CD4-positive, CD25-positive, alpha-beta regulatory T cell (primary cell): ENCODE measurements at regions not wholly inside any gene's neighbourhood (a gene's known extent, or its start where the extent isn't known, plus 50 kb on each side); places are given as distances from the start of the nearest gene placed in this dataset.
"Not testable (repeated sequence)": the region's sequence is repeated elsewhere in the genome, so short reads cannot be mapped to it uniquely, and the experiment has no call there.

Experiments
- ATAC-seq, 2 donors: fragments of 150-1000 bp; cut with Tn5 transposase; one replicate each; pipeline ENCODE4 v1.10.0; 2021; ENCODE audit warnings: low read depth in 2 of 2, moderate number of reproducible peaks in 2 of 2, moderate library complexity in 1 of 2
- DNase-seq, 3 donors: peaks; one replicate each; pipeline versions ENCODE4 v3.0.0 to v3.0.0-alpha.2; 2012 to 2022; ENCODE audit warnings: mixed read lengths in 1 of 3
- H3K27ac ChIP-seq: one replicate; pipeline ENCODE4 v1.7.0; 2013; ENCODE audit warnings: mild to moderate bottlenecking, low read length; ENCODE audit not compliant: insufficient read depth, poor library complexity, severe bottlenecking
- H3K27me3 ChIP-seq: one replicate; pipeline ENCODE4 v1.7.0; 2013; ENCODE audit warnings: low read length; ENCODE audit not compliant: control insufficient read depth, insufficient read depth
- H3K36me3 ChIP-seq: one replicate; pipeline ENCODE4 v1.7.0; 2013; ENCODE audit warnings: mild to moderate bottlenecking, low read length, moderate library complexity; ENCODE audit not compliant: control insufficient read depth, insufficient read depth
- H3K4me1 ChIP-seq: 2 replicates; pipeline ENCODE4 v1.7.0; 2013; ENCODE audit warnings: mild to moderate bottlenecking, low read length; ENCODE audit not compliant: insufficient read depth, control insufficient read depth, poor library complexity, severe bottlenecking
- H3K4me3 ChIP-seq: one replicate; pipeline ENCODE4 v1.7.0; 2013; ENCODE audit warnings: low read depth, mild to moderate bottlenecking, low read length, moderate library complexity
- H3K9me3 ChIP-seq, 2 experiments: 1 replicate in 1 of 2; 2 replicates in 1 of 2; pipeline ENCODE4 v1.7.0; 2013; ENCODE audit warnings: low read length in 2 of 2, mild to moderate bottlenecking in 1 of 2, moderate library complexity in 1 of 2; ENCODE audit not compliant: control insufficient read depth in 2 of 2
- H3K27ac Mint-ChIP-seq, 3 donors: one replicate each; pipeline ENCODE4 v1.8.0; 2020 to 2022; ENCODE audit warnings: mild to moderate bottlenecking in 3 of 3, mixed read lengths in 3 of 3, moderate library complexity in 2 of 3
- H3K27me3 Mint-ChIP-seq: one replicate; pipeline ENCODE4 v1.8.0; 2022; ENCODE audit warnings: mild to moderate bottlenecking, mixed read lengths
- H3K36me3 Mint-ChIP-seq: one replicate; pipeline ENCODE4 v1.8.0; 2020; ENCODE audit warnings: mixed read lengths
- H3K4me1 Mint-ChIP-seq, 4 donors: one replicate each; pipeline ENCODE4 v1.8.0; 2020 to 2022; ENCODE audit warnings: mixed read lengths in 4 of 4, mild to moderate bottlenecking in 1 of 4
- H3K4me3 Mint-ChIP-seq, 4 donors: one replicate each; pipeline ENCODE4 v1.8.0; 2020 to 2022; ENCODE audit warnings: mild to moderate bottlenecking in 4 of 4, mixed read lengths in 4 of 4, moderate library complexity in 3 of 4
- H3K9me3 Mint-ChIP-seq, 7 donors: one replicate each; pipeline ENCODE4 v1.8.0; 2020 to 2022; ENCODE audit warnings: mixed read lengths in 7 of 7, mild to moderate bottlenecking in 3 of 7, moderate library complexity in 2 of 7

DNA sequence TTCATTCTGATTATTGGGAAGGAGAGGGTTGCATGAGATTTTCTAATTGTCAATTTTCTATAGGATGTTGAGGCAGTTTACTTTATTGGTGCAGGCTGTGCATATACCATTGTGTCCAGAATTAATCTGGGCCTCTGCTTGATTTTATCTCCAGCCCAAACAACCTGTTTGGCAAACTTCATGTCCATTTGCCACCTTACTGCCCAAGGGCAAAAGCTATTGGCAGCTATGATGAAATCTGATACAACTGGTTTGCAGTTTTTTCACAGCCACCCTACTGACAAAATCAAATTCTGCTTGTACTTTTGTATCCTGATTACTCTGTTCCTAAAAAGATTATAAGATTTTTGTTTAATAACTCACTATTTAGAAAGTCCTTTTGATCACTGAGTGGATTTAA lies 789.2 kb upstream of the FBXO33 start:
- Histone ChIP-seq H3K4me3 (no peak overlapping the region), H3K9me3 (peaks cover 0 to 8% of the 10 kb centered on the region in 2 experiments), H3K27me3 (no peaks in the 10 kb centered on the region), H3K4me1 (no peaks in the 10 kb centered on the region), H3K27ac (no peak overlapping the region), H3K36me3 (no peaks in the 10 kb centered on the region)
- H3K4me1 Mint-ChIP-seq, result peaks cover 0 to 4% (median 0%) of the 10 kb centered on the region in 4 donors
- H3K36me3 Mint-ChIP-seq, result no peaks in the 10 kb centered on the region
- DNase-seq (no peak), ATAC-seq (no peak)
- no peak overlapping the region for H3K27ac Mint-ChIP-seq
- peaks cover 0 to 19% (median 6%) of the 10 kb centered on the region in 7 donors for H3K9me3 Mint-ChIP-seq
- no peaks in the 10 kb centered on the region for H3K27me3 Mint-ChIP-seq
- H3K4me3 Mint-ChIP-seq, result no peak overlapping the region

DNA sequence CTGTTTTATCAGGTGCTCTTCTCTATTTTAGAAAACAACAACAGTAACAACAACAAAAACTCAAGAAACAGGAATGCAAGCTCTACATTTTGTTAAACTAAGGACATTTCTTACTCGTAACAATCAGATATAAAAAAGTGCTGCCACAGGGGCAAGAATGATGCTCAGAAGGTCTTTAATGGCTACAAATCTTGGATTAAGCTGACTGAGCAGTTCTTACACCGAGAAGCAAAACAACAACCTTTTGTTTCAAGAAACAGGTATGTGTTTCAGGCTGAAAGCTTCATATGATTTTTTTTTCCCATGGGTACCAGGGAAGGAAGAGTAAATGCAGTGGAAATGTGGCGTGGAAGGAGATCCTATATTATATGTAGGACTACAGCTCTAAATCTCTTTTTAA lies 786.8 kb upstream of the FBXO33 start:
- H3K9me3 Mint-ChIP-seq, result peaks cover 0 to 20% (median 3%) of the 10 kb centered on the region in 7 donors
- no peaks in the 10 kb centered on the region for H3K27me3 Mint-ChIP-seq
- peaks cover 0 to 6% of the 10 kb centered on the region in 2 experiments for H3K9me3 ChIP-seq
- no peak overlapping the region for H3K27ac ChIP-seq
- H3K36me3 ChIP-seq, result no peaks in the 10 kb centered on the region
- ATAC-seq (no peak), DNase-seq (no peak)
- H3K27me3 ChIP-seq, result no peaks in the 10 kb centered on the region
- no peak overlapping the region for H3K4me3 ChIP-seq
- peaks cover 0 to 4% (median 0%) of the 10 kb centered on the region in 4 donors for H3K4me1 Mint-ChIP-seq
- H3K27ac Mint-ChIP-seq, result no peak overlapping the region
- H3K36me3 Mint-ChIP-seq, result no peaks in the 10 kb centered on the region
- no peaks in the 10 kb centered on the region for H3K4me1 ChIP-seq
- no peak overlapping the region for H3K4me3 Mint-ChIP-seq

DNA sequence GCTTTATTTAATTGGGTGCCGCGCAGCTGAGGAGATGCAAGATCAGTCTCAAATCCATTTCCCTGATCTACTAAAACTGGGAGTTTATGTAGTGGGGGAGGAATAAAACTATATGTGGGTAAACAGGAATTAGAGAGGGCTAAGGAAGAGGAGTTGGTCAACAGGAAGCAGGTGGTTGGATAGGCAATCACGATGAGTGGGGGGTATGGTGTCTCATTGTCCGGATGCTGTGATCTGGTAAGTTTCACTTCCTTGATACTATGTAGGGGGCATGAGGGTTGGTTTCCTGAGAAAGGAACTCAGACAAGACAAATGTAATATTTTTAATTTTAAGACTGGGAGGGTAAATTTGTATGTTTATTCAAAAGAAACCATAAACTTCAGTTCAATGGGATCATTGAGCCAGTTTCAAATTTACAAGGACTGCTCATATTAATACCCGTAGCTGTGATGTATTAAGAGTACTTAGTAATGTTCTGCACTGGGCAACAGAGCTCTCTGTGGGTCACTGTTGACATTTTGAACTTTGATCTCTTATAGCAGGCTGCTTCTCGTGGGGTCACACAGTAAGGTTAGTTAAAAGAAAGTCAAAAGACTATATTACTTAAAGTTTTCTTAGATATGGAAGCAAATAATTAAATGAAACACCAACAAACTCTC lies 786.2 kb upstream of the FBXO33 start:
- Mint-ChIP-seq H3K9me3 (peaks cover 0 to 20% (median 3%) of the 10 kb centered on the region in 7 donors), H3K36me3 (no peaks in the 10 kb centered on the region)
- DNase-seq, result no peak

DNA sequence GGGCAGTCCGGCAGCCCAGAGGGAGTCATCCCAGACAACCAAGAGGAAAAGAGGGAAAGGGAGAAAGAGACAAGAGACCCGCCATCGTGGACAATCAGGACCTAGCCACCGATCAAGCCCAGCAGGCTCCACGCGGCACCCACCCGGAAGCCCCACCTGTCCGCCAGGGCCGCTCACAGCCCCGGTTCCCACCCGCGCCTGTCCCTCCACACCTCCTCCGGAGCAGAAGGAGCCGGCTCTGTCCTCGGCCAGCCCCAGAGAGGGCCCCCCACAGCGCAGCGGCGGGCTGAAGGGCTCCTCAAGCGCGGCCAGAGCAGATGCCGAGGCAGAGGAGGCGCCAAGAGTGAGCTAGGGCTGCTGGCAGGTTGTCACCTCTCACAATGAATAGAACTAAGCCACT lies 784.7 kb upstream of the FBXO33 start:
- Mint-ChIP-seq H3K9me3 (peaks cover 2 to 19% (median 5%) of the 10 kb centered on the region in 7 donors), H3K4me1 (peaks cover 0 to 4% (median 0%) of the 10 kb centered on the region in 4 donors)

More for the DNA sequence above, 786.2 kb upstream of the FBXO33 start:
- H3K27ac Mint-ChIP-seq, result peak overlapping the region in 1 of 3 donors; percentile 16
- no peak overlapping the region for H3K27ac ChIP-seq
- no peak overlapping the region for H3K4me3 Mint-ChIP-seq
- H3K4me3 ChIP-seq, result no peak overlapping the region
- H3K9me3 ChIP-seq, result peaks cover 0 to 6% of the 10 kb centered on the region in 2 experiments
- peaks cover 0 to 4% (median 0%) of the 10 kb centered on the region in 4 donors for H3K4me1 Mint-ChIP-seq
- H3K36me3 ChIP-seq, result no peaks in the 10 kb centered on the region
- no peaks in the 10 kb centered on the region for H3K4me1 ChIP-seq
- ATAC-seq, result no peak
- H3K27me3 ChIP-seq, result no peaks in the 10 kb centered on the region
- H3K27me3 Mint-ChIP-seq, result no peaks in the 10 kb centered on the region

DNA sequence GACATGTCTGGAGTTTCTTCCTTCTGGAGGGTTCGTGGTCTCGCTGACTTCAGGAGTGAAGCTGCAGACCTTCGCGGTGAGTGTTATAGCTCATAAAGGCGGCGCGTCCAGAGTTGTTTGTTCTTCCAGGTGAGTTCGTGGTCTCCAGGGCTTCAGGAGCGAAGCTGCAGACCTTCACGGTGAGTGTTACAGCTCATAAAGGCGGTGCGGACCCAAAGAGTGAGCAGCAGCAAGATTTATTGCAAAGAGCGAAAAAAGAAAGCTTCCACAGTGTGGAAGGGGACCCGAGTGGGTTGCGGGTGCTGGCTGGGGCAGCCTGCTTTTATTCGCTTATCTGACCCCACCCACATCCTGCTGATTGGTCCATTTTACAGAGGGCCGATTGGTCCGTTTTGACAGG lies 784.2 kb upstream of the FBXO33 start:
- not testable (repeated sequence) for H3K4me1 Mint-ChIP-seq, H3K4me3 Mint-ChIP-seq, H3K9me3 ChIP-seq, H3K4me3 ChIP-seq, H3K4me1 ChIP-seq, H3K27me3 ChIP-seq, ATAC-seq, H3K27ac Mint-ChIP-seq, H3K36me3 Mint-ChIP-seq, H3K36me3 ChIP-seq, DNase-seq, H3K27me3 Mint-ChIP-seq, H3K27ac ChIP-seq
- peaks cover 2 to 19% (median 6%) of the 10 kb centered on the region in 7 donors for H3K9me3 Mint-ChIP-seq

More for the DNA sequence above, 784.7 kb upstream of the FBXO33 start:
- no peaks in the 10 kb centered on the region for H3K27me3 Mint-ChIP-seq
- Histone ChIP-seq H3K4me1 (no peaks in the 10 kb centered on the region), H3K4me3 (no peak overlapping the region), H3K9me3 (peaks cover 0 to 6% of the 10 kb centered on the region in 2 experiments), H3K27me3 (no peaks in the 10 kb centered on the region), H3K27ac (no peak overlapping the region), H3K36me3 (no peaks in the 10 kb centered on the region)
- DNase-seq (no peak), ATAC-seq (no peak)
- H3K27ac Mint-ChIP-seq, result no peak overlapping the region
- no peaks in the 10 kb centered on the region for H3K36me3 Mint-ChIP-seq
- H3K4me3 Mint-ChIP-seq, result no peak overlapping the region

DNA sequence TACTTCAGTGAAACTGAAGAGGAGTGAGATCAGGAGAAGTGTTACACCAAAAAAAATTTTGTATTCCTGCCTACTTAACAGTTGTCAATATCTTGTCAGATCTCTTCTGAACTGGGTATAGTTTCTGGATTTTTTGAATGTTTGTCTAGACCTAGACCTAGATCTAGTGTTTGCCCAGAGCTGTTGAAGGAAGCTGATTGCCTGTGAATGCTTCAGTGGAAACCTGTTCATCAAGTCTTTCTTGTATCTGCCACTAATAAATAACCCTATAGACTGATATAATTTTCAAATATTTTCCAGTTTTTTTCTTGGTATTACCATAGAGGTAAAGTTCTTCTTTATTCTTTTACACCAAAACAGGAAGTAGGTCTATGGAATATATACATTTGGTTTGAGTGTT lies 781.5 kb upstream of the FBXO33 start:
- peaks cover 2 to 17% (median 6%) of the 10 kb centered on the region in 7 donors for H3K9me3 Mint-ChIP-seq
- H3K4me3 Mint-ChIP-seq, result no peak overlapping the region
- peaks cover 0 to 6% of the 10 kb centered on the region in 2 experiments for H3K9me3 ChIP-seq
- DNase-seq (no peak), ATAC-seq (no peak)
- no peaks in the 10 kb centered on the region for H3K4me1 ChIP-seq
- no peaks in the 10 kb centered on the region for H3K36me3 Mint-ChIP-seq
- H3K27ac ChIP-seq, result no peak overlapping the region
- H3K36me3 ChIP-seq, result no peaks in the 10 kb centered on the region
- no peak overlapping the region for H3K27ac Mint-ChIP-seq
- no peaks in the 10 kb centered on the region for H3K4me1 Mint-ChIP-seq
- no peaks in the 10 kb centered on the region for H3K27me3 Mint-ChIP-seq
- no peaks in the 10 kb centered on the region for H3K27me3 ChIP-seq
- H3K4me3 ChIP-seq, result no peak overlapping the region

DNA sequence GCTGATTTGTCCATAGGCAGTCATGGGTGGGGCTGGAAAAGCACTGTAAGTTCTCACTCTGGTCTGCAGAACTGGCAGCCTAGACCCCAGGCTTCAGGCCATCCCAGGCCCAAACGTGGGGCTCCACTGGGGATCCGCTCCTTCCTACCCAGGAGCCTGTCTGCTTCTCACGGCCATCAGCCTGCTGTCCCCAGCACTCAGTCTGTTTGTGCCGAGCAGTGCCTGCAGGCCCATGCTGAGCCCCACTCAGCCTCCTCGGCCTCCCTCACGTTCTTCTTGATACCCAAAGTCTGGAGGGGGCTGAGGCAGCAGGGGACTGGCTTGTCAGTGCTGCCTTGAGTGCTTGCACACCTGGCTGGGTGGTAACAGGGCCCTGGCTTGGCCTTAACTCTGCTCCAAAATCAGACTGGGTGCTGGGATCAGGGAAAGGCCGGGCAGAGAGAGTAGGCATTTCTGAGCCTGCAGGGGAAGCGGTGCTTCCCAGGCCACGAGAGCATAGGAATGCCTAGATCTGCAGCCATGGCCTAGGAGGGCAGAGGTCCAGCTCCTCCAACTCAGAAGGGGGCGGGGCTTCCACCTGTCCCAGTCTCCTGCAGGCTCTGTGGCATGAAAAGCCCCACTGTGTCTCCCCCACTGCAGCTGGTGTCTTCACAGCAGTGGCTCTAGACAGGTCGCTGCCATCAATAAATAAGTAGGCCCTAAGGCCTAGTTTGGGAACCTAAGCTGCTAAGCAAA lies 772.4 kb upstream of the FBXO33 start:
- no peak overlapping the region for H3K27ac ChIP-seq
- H3K4me1 ChIP-seq, result no peaks in the 10 kb centered on the region
- no peaks in the 10 kb centered on the region for H3K36me3 ChIP-seq
- DNase-seq, result no peak
- no peak overlapping the region for H3K4me3 ChIP-seq
- Mint-ChIP-seq H3K27ac (no peak overlapping the region), H3K36me3 (no peaks in the 10 kb centered on the region), H3K27me3 (no peaks in the 10 kb centered on the region), H3K4me3 (no peak overlapping the region), H3K9me3 (peaks cover 0 to 9% (median 3%) of the 10 kb centered on the region in 7 donors), H3K4me1 (no peaks in the 10 kb centered on the region)
- ATAC-seq, result no peak
- peaks cover 4 to 6% of the 10 kb centered on the region in 2 experiments for H3K9me3 ChIP-seq
- no peaks in the 10 kb centered on the region for H3K27me3 ChIP-seq
